ENCODE measurements at regions not wholly inside any gene's neighbourhood (a gene's known extent, or its start where the extent isn't known, plus 50 kb on each side); places are given as distances from the start of the nearest gene placed in this dataset.

DNA sequence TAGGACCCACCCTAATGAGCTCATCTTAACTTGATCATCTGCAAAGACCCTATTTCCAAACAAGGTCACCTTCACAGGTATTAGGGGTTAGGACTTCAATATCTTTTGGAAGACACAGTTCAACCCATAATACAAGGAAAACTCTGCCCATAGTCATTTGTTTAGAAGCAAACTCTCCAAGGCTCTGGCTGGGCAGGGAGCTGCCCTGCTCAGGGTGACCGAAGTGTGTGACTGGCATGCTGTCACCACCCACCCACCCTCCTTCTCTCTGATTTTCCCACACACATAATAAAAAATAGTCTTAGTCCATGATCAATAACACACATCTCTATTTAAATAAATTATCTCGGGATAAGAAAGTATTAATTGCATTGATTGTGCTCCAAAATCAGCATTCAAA, 161.1 kb downstream of the KCTD15 start:
- Mint-ChIP-seq H3K4me1 (no peaks in the 10 kb centered on the region), H3K9me3 (no peaks in the 10 kb centered on the region), H3K27me3 (ENCODE audit: low read depth) (no peaks in the 10 kb centered on the region; the same call in 1 of the 2 replicates), H3K4me3 (no peak overlapping the region), H3K36me3 (ENCODE audit: insufficient read depth in 1 of 3, low read depth in 3 of 3) (no peaks in the 10 kb centered on the region), H3K27ac (no peak overlapping the region)
- Histone ChIP-seq H2AK5ac (ENCODE audit: insufficient read length, low read length) (no peak overlapping the region), H4K5ac (ENCODE audit: insufficient read length, low read depth, low read length) (no peak overlapping the region), H3K79me1 (ENCODE audit: insufficient read depth, low read depth, low read length, poor library complexity, severe bottlenecking) (no peaks in the 10 kb centered on the region), H4K91ac (ENCODE audit: insufficient read length, low read depth, low read length) (no peak overlapping the region), H3K4me2 (ENCODE audit: insufficient read depth, insufficient read length, low read length) (no peak overlapping the region), H3K23ac (ENCODE audit: insufficient read length, low read depth, low read length) (no peak overlapping the region), H3K56ac (ENCODE audit: insufficient read length, low read depth, low read length) (no peak overlapping the region), H4K8ac (replicated peaks; ENCODE audit: insufficient read length, low read depth, low read length) (no peak overlapping the region), H2BK15ac (ENCODE audit: low read depth, low read length) (no peak overlapping the region), H2BK20ac (ENCODE audit: low read depth, low read length, poor library complexity, severe bottlenecking) (no peak overlapping the region), H3K27me3 (ENCODE audit: insufficient read depth, low read length) (no peaks in the 10 kb centered on the region), H3K18ac (ENCODE audit: insufficient read length, low read depth, low read length) (no peak overlapping the region), H3K14ac (ENCODE audit: insufficient read depth, low read length) (no peak overlapping the region), H3T11ph (ENCODE audit: low read length) (no peak overlapping the region), H3K9me3 (ENCODE audit: control insufficient read depth, low read depth, low read length) (no peaks in the 10 kb centered on the region), H2BK12ac (ENCODE audit: insufficient read length, low read depth, low read length) (no peak overlapping the region), H3K27ac (ENCODE audit: insufficient read length, low read depth, low read length) (no peak overlapping the region), H2AFZ (ENCODE audit: low read length) (no peak overlapping the region), H4K20me1 (ENCODE audit: control insufficient read depth, insufficient read depth, insufficient read length) (no peaks in the 10 kb centered on the region), H3K79me2 (ENCODE audit: insufficient read depth, low read length) (no peaks in the 10 kb centered on the region), H3K23me2 (ENCODE audit: insufficient read length, low read depth, low read length, poor library complexity, severe bottlenecking) (no peaks in the 10 kb centered on the region), H3K9ac (ENCODE audit: extremely low read depth, insufficient read length, low read length) (no peak overlapping the region), H2BK120ac (ENCODE audit: low read depth, low read length, poor library complexity, severe bottlenecking) (no peak overlapping the region), H2BK5ac (ENCODE audit: insufficient read length, low read length) (no peak overlapping the region), H3K4me1 (ENCODE audit: insufficient read depth, low read length) (no peaks in the 10 kb centered on the region), H3K4ac (ENCODE audit: low read depth, low read length) (no peak overlapping the region)
- no peak for DNase-seq
- TF ChIP-seq, protein P1, sequence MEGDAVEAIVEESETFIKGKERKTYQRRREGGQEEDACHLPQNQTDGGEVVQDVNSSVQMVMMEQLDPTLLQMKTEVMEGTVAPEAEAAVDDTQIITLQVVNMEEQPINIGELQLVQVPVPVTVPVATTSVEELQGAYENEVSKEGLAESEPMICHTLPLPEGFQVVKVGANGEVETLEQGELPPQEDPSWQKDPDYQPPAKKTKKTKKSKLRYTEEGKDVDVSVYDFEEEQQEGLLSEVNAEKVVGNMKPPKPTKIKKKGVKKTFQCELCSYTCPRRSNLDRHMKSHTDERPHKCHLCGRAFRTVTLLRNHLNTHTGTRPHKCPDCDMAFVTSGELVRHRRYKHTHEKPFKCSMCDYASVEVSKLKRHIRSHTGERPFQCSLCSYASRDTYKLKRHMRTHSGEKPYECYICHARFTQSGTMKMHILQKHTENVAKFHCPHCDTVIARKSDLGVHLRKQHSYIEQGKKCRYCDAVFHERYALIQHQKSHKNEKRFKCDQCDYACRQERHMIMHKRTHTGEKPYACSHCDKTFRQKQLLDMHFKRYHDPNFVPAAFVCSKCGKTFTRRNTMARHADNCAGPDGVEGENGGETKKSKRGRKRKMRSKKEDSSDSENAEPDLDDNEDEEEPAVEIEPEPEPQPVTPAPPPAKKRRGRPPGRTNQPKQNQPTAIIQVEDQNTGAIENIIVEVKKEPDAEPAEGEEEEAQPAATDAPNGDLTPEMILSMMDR (conservative IDR thresholded peaks at IDR 0.05) = no peak
- no CpG with 5 or more reads among the region's 2 CpGs for WGBS (ENCODE audit: extremely low coverage, insufficient read length, low lambda C conversion rate)

All from H9 (cell line).